HG03558 (cell line): ENCODE measurements at regions not wholly inside any gene's neighbourhood (a gene's known extent, or its start where the extent isn't known, plus 50 kb on each side); places are given as distances from the start of the nearest gene placed in this dataset.

Source experiments
- ATAC-seq: cut with Tn5 transposase; IDR thresholded peaks from one replicate; pipeline ENCODE4 v1.9.1; 2021; ENCODE audit warnings: moderate number of reproducible peaks; ENCODE audit not compliant: unreplicated experiment; ENCODE audit errors: extremely low read depth

- ATAC-seq, result no peak
Observed at GRCh38 chr2:104562537-104562936, 291.4 kb upstream of the POU3F3 start.

- ATAC-seq, result no peak
Observed at GRCh38 chr2:104563398-104563996, 290.4 kb upstream of the POU3F3 start.

- ATAC-seq, result no peak
Observed at GRCh38 chr2:104568247-104568646, 285.7 kb upstream of the POU3F3 start.

GRCh38 chr2:104570259-104570658 lies 283.7 kb upstream of the POU3F3 start:
- no peak for ATAC-seq

GRCh38 chr2:104572834-104573233 lies 281.1 kb upstream of the POU3F3 start:
- ATAC-seq, result no peak

- ATAC-seq, result no peak
Observed at GRCh38 chr2:104574367-104574766, 279.5 kb upstream of the POU3F3 start.

- ATAC-seq, result peak; percentile 73
Observed at GRCh38 chr2:104577143-104577542, 276.8 kb upstream of the POU3F3 start.

- no peak for ATAC-seq
Observed at GRCh38 chr2:104582471-104582870, 271.4 kb upstream of the POU3F3 start.

- ATAC-seq, result no peak
Observed at GRCh38 chr2:104583811-104584210, 270.1 kb upstream of the POU3F3 start.

- no peak for ATAC-seq
Observed at GRCh38 chr2:104584393-104584792, 269.5 kb upstream of the POU3F3 start.

- ATAC-seq, result no peak
Observed at GRCh38 chr2:104595576-104595975, 258.3 kb upstream of the POU3F3 start.

- no peak for ATAC-seq
Observed at GRCh38 chr2:104597942-104598341, 256.0 kb upstream of the POU3F3 start.

- ATAC-seq, result no peak
Observed at GRCh38 chr2:104598636-104599035, 255.3 kb upstream of the POU3F3 start.

- ATAC-seq, result no peak
Observed at GRCh38 chr2:104599787-104600510, 254.0 kb upstream of the POU3F3 start.

- no peak for ATAC-seq
Observed at GRCh38 chr2:104606056-104606455, 247.9 kb upstream of the POU3F3 start.

- ATAC-seq, result no peak
Observed at GRCh38 chr2:104616856-104617255, 237.1 kb upstream of the POU3F3 start.

- no peak for ATAC-seq
Observed at GRCh38 chr2:104620801-104621200, 233.1 kb upstream of the POU3F3 start.

- ATAC-seq, result no peak
Observed at GRCh38 chr2:104635608-104636007, 218.3 kb upstream of the POU3F3 start.

GRCh38 chr2:104638190-104638858 lies 215.6 kb upstream of the POU3F3 start:
- no peak for ATAC-seq

GRCh38 chr2:104638859-104639202 lies 215.1 kb upstream of the POU3F3 start:
- ATAC-seq, result no peak

GRCh38 chr2:104641786-104642185 lies 212.1 kb upstream of the POU3F3 start:
- ATAC-seq, result no peak

GRCh38 chr2:104648376-104648775 lies 205.5 kb upstream of the POU3F3 start:
- ATAC-seq, result no peak
